Stimulated activated CD8-positive, alpha-beta memory T cell treated with anti-CD3 and anti-CD28 coated beads, Interleukin-12 subunit alpha, Interleukin-12 subunit beta, amount 100 ng/mL, for 24 hours (primary cell): ENCODE measurements at regions not wholly inside any gene's neighbourhood (a gene's known extent, or its start where the extent isn't known, plus 50 kb on each side); places are given as distances from the start of the nearest gene placed in this dataset.
"Not testable (repeated sequence)": the region's sequence is repeated elsewhere in the genome, so short reads cannot be mapped to it uniquely, and the experiment has no call there.

Experiments used
- DNase-seq: peaks from one replicate; pipeline ENCODE4 v3.0.0-alpha.2; 2020; ENCODE audit errors: extremely low read depth

DNA sequence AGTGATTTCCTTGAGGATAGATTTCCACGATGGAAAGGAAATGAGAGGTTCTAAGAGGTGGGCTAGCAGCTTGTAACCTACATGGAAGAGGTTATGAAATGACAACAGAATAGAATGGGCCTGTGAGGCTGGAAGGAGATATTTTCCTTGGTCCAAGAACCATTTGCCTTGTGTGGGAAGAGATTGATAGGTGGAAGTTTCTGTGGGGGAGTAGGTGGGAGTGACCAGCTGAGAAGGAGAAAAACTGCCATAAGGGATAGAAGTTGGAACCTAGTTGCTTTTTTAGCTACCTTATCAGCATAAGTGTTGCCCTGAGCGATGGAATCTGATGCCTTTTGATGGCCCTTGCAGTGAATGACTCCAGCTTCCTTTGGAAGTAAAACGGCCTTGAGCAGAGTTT is 60.4 kb upstream of the NAA35 start:
- DNase-seq: not testable (repeated sequence)

DNA sequence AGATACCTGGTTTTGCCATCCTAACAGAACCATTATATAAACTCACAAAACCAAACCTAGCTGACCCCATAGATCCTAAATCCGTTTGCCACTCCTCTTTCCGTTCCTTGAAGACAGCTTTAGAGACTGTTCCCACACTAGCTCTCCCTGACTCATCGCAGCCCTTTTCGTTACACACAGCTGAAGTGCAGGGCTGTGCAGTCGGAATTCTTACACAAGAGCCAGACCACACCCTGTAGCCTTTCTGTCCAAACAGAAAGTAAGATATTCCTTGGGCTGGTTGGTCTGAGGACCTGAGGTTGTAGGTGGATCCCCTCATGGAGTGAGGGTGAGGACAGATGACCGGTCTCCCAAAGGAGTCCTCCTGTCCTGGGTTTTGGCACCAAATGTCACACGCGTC is 56.7 kb upstream of the NAA35 start:
- DNase-seq: no peak

DNA sequence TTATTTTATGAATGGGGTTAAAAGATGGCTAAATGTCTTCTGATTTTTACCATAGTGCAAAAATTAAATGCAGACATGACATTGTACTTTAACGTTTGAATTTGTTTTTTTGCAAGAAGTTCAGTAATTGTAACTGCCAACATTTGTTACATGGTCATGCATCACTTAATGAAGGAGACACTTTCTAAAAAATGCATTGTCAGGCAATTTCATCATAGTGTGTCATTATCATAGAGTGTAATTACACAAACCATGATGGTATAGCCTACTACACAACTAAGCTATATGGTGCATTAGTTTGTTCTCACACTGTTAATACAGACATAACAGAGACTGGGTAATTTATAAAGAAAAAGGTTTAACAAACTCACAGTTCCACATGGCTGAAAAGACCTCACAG is 50.0 kb upstream of the NAA35 start:
- no peak for DNase-seq
